GM21526 (cell line): ENCODE measurements at regions not wholly inside any gene's neighbourhood (a gene's known extent, or its start where the extent isn't known, plus 50 kb on each side); places are given as distances from the start of the nearest gene placed in this dataset.
"Not testable (repeated sequence)": the region's sequence is repeated elsewhere in the genome, so short reads cannot be mapped to it uniquely, and the experiment has no call there.

Source experiments
- ATAC-seq: cut with Tn5 transposase; IDR thresholded peaks from one replicate; pipeline ENCODE4 v1.9.1; 2021; ENCODE audit warnings: moderate library complexity; ENCODE audit not compliant: unreplicated experiment, low FRiP score

GRCh38 chr4:132809298-132810032 lies 339.6 kb upstream of the PCDH10 start:
- no peak for ATAC-seq

GRCh38 chr4:132813061-132813460 lies 336.0 kb upstream of the PCDH10 start:
- ATAC-seq = not testable (repeated sequence)

GRCh38 chr4:132818091-132818490 lies 331.0 kb upstream of the PCDH10 start:
- no peak for ATAC-seq

- no peak for ATAC-seq
Measured at GRCh38 chr4:132823419-132823818, 325.7 kb upstream of the PCDH10 start.

GRCh38 chr4:132824761-132825160 lies 324.3 kb upstream of the PCDH10 start:
- ATAC-seq = no peak

- ATAC-seq = no peak
Measured at GRCh38 chr4:132827522-132827921, 321.6 kb upstream of the PCDH10 start.

- ATAC-seq = no peak
Measured at GRCh38 chr4:132838244-132838643, 310.9 kb upstream of the PCDH10 start.

- no peak for ATAC-seq
Measured at GRCh38 chr4:132839070-132839469, 310.0 kb upstream of the PCDH10 start.

- ATAC-seq = no peak
Measured at GRCh38 chr4:132859929-132860328, 289.2 kb upstream of the PCDH10 start.

GRCh38 chr4:132860976-132861375 lies 288.1 kb upstream of the PCDH10 start:
- ATAC-seq = no peak

- no peak for ATAC-seq
Measured at GRCh38 chr4:132863619-132864018, 285.5 kb upstream of the PCDH10 start.

- no peak for ATAC-seq
Measured at GRCh38 chr4:132865458-132865857, 283.6 kb upstream of the PCDH10 start.

- no peak for ATAC-seq
Measured at GRCh38 chr4:132865922-132866321, 283.2 kb upstream of the PCDH10 start.

GRCh38 chr4:132866616-132867015 lies 282.5 kb upstream of the PCDH10 start:
- no peak for ATAC-seq

GRCh38 chr4:132893787-132894186 lies 255.3 kb upstream of the PCDH10 start:
- no peak for ATAC-seq

- no peak for ATAC-seq
Measured at GRCh38 chr4:132901224-132901623, 247.9 kb upstream of the PCDH10 start.

- no peak for ATAC-seq
Measured at GRCh38 chr4:132910229-132910748, 238.8 kb upstream of the PCDH10 start.

- no peak for ATAC-seq
Measured at GRCh38 chr4:132918096-132918495, 231.0 kb upstream of the PCDH10 start.

GRCh38 chr4:132923516-132923915 lies 225.6 kb upstream of the PCDH10 start:
- ATAC-seq = no peak

GRCh38 chr4:132934911-132935310 lies 214.2 kb upstream of the PCDH10 start:
- ATAC-seq = no peak

- no peak for ATAC-seq
Measured at GRCh38 chr4:132955146-132955545, 193.9 kb upstream of the PCDH10 start.

- no peak for ATAC-seq
Measured at GRCh38 chr4:132956962-132957361, 192.1 kb upstream of the PCDH10 start.
